Activated naive CD8-positive, alpha-beta T cell (primary cell): ENCODE measurements at regions not wholly inside any gene's neighbourhood (a gene's known extent, or its start where the extent isn't known, plus 50 kb on each side); places are given as distances from the start of the nearest gene placed in this dataset.
A peak's percentile ranks its signal among the peaks of the same experiment; 100 is the strongest.
"Not testable (repeated sequence)": the region's sequence is repeated elsewhere in the genome, so short reads cannot be mapped to it uniquely, and the experiment has no call there.

ENCODE experiments used
- H3K27ac Mint-ChIP-seq: one replicate; pipeline ENCODE4 v1.8.0; 2021; ENCODE audit warnings: mixed read lengths
- H3K27me3 Mint-ChIP-seq: one replicate; pipeline ENCODE4 v1.8.0; 2021; ENCODE audit warnings: mixed read lengths
- H3K36me3 Mint-ChIP-seq: one replicate; pipeline ENCODE4 v1.8.0; 2021; ENCODE audit warnings: mixed read lengths
- H3K4me1 Mint-ChIP-seq: one replicate; pipeline ENCODE4 v1.8.0; 2021; ENCODE audit warnings: low read depth, mixed read lengths
- H3K4me3 Mint-ChIP-seq: one replicate; pipeline ENCODE4 v1.8.0; 2021; ENCODE audit warnings: mild to moderate bottlenecking, mixed read lengths
- H3K9me3 Mint-ChIP-seq: one replicate; pipeline ENCODE4 v1.8.0; 2021; ENCODE audit warnings: low read depth, mixed read lengths

DNA sequence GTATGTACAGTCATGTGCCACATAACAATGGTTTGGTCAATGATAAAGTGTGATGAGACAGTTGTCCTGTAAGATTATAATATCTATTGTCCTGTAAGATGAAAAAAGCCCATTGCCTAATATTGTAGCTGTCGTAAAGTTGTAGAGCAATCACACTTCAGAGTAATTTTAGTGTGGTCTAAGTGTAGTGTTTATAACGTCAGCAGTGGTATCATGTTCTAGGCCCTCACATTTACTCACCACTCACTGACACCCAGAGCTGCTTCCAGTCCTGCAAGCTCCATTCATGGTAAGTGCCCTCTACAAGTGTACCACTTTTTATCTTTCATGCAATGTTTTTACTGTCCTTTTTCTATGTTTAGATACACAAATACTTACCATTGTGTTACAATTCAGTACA lies 259.9 kb upstream of the RAB4A start:
- Mint-ChIP-seq H3K4me3 (no peak overlapping the region), H3K36me3 (no peaks in the 10 kb centered on the region), H3K9me3 (no peaks in the 10 kb centered on the region), H3K4me1 (no peaks in the 10 kb centered on the region), H3K27ac (no peak overlapping the region), H3K27me3 (no peaks in the 10 kb centered on the region)

DNA sequence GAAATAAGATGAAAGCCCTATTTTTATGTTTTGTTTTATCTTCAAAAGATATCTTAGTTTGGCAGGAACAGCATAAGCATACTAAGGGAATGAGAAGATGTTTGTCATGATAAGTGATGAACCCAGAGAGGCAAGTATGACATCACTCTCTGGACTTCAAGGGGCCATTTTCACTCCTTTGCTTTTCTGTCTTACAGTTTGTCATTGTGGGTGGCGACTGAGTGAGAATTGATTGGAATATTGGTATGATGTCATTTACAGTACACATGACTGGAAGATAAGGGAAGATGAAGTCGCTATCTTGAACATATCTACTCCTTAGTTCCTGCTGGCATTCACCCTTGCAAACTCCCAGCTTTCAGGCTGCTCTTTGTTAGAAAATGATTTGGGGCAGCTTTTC lies 258.1 kb upstream of the RAB4A start:
- no peak overlapping the region for H3K27ac Mint-ChIP-seq
- no peaks in the 10 kb centered on the region for H3K27me3 Mint-ChIP-seq
- no peaks in the 10 kb centered on the region for H3K36me3 Mint-ChIP-seq
- no peaks in the 10 kb centered on the region for H3K9me3 Mint-ChIP-seq
- H3K4me3 Mint-ChIP-seq, result no peak overlapping the region
- no peaks in the 10 kb centered on the region for H3K4me1 Mint-ChIP-seq

DNA sequence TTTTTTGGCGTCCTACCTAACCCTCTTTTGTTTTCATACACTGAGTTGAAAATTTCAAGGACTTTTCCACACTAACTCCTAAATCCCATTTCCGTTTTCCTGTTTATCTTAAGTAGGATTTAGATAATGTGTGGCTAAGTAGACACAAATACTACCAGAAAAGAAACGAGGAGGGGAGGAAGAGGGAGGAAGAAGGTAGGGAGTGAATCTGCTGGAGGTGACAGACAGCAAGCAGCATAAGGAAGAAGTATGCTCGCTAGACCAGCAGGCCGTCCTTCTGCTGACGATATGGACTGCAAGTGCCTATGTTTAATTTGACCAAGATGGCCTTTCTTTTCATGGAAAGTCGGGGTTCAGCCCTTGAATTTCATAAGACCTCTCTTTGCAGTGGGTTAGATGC lies 256.9 kb upstream of the RAB4A start:
- no peaks in the 10 kb centered on the region for H3K27me3 Mint-ChIP-seq
- no peaks in the 10 kb centered on the region for H3K4me1 Mint-ChIP-seq
- no peak overlapping the region for H3K27ac Mint-ChIP-seq
- no peaks in the 10 kb centered on the region for H3K36me3 Mint-ChIP-seq
- no peaks in the 10 kb centered on the region for H3K9me3 Mint-ChIP-seq
- H3K4me3 Mint-ChIP-seq, result no peak overlapping the region

DNA sequence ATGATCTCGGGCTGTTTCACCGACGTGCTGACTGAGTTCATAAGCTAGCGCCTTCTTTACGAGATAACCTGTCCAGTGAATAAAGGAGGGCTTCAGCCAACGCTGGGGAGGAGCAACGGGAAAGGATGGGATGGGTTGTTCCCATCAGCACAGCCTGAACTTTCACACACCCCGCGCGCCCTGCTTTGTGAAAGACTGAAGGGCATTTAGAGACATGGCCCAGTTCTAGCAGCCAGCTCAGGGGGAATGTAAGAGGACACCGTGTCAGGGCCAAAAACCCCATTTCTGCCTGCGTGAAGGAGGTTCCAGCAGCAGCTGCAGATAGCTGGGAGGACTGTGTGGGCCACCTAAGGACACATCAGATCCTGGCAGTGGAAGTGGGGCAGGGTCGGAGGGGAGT lies 255.1 kb upstream of the RAB4A start:
- Mint-ChIP-seq H3K9me3 (no peaks in the 10 kb centered on the region), H3K36me3 (no peaks in the 10 kb centered on the region), H3K27me3 (no peaks in the 10 kb centered on the region), H3K27ac (no peak overlapping the region), H3K4me1 (no peaks in the 10 kb centered on the region), H3K4me3 (no peak overlapping the region)

DNA sequence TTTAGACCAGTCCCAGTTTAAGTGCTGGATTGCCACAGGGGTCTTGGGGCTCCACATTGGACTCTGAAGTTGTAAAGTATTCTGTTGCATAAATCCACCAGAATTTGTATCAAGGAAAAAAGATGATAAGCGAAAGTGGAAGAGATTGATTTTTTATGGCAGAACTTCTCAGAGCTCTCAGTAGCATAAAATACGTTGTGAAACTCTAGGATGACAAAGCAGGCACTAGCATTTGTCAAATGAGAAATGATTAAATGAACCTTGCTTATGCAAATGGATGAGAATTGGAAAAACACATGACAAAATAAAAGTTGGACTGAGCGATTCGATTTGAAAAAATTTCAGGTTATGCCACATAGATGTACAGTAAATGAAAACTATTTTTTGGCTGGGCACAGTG lies 253.8 kb upstream of the RAB4A start:
- Mint-ChIP-seq H3K4me1 (no peaks in the 10 kb centered on the region), H3K4me3 (no peak overlapping the region), H3K27me3 (no peaks in the 10 kb centered on the region), H3K27ac (no peak overlapping the region), H3K36me3 (no peaks in the 10 kb centered on the region), H3K9me3 (no peaks in the 10 kb centered on the region)

DNA sequence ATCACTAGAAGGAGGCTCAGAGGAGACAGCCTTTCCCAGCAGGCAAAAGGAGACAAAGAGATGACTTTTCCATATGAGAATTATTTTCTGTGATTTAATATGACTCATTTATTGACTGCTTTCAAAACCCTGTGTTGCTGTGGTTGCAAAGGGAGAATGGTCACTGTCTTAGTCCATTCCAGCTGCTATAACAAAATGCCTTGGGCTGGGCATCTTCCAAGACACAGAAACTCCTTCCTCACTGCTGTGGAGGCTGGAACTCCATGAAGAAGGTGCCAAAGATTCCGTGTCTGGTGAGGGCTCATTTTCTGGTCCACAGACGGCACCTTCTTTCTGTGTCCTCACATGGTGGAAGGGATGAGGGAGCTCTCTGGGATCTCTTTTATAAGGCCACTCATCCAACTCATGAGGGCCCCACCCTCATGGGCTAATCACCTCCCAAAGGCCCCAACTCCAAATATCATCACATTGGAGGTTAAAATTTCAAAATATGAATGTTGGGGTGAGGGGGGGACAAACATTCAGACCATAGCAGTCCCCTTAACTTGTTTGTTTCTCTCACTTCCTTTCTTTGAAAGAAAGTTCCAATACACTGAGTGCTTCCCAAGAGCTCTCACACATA lies 252.1 kb upstream of the RAB4A start:
- no peaks in the 10 kb centered on the region for H3K9me3 Mint-ChIP-seq
- no peaks in the 10 kb centered on the region for H3K36me3 Mint-ChIP-seq
- H3K4me3 Mint-ChIP-seq, result no peak overlapping the region
- H3K4me1 Mint-ChIP-seq, result no peaks in the 10 kb centered on the region
- no peak overlapping the region for H3K27ac Mint-ChIP-seq
- H3K27me3 Mint-ChIP-seq, result no peaks in the 10 kb centered on the region

DNA sequence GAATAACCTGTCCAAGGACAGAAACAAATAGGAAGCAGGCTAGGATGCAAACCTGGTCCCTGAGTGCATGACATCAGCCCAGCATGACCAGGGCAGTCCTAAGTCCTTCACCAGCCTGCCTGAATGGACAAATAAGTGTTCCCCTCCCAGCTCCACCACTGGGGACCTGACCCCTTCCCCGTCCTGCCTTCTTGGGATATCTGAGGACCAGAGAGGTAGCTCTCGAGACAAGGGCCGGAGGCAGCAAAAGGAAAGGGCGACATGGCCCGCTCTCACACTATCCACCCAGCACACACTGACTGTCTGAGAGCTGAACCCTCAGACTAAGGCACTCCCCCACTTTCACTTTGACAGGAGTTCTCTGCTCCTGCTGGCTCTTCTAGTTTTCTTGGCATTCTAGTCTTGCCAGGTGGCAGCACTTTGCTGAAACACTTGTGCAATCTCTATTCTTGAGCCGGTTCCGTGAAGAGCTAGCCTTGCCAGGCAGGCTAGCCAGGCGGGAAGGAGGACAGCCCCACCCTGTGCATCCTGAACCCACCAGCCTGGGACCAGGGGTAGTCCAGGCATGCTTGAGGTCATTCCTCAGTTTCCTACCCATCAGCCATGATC lies 251.1 kb upstream of the RAB4A start:
- Mint-ChIP-seq H3K36me3 (no peaks in the 10 kb centered on the region), H3K27ac (no peak overlapping the region), H3K4me1 (no peaks in the 10 kb centered on the region), H3K4me3 (no peak overlapping the region), H3K9me3 (no peaks in the 10 kb centered on the region), H3K27me3 (no peaks in the 10 kb centered on the region)

DNA sequence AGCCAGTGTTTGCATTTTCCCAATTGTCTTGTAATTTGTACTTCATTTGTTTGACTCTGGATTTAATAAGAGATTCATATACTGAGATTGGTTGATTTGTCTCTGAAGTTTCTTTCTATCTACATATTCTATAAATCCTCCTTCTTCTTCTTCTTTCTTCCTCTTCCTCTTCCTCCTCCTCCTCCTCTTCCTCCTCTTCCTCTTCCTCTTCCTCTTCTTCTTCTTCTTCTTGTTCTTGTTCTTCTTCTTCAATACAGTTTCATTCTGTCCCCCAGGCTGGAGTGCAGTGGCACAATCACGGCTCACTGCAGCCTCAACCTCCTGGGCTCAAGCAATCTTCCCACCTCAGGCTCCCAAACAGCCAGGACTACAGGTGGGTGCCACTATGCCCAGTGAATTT lies 249.9 kb upstream of the RAB4A start:
- H3K9me3 Mint-ChIP-seq, H3K4me3 Mint-ChIP-seq, H3K27me3 Mint-ChIP-seq, H3K27ac Mint-ChIP-seq, H3K36me3 Mint-ChIP-seq, H3K4me1 Mint-ChIP-seq: not testable (repeated sequence)

DNA sequence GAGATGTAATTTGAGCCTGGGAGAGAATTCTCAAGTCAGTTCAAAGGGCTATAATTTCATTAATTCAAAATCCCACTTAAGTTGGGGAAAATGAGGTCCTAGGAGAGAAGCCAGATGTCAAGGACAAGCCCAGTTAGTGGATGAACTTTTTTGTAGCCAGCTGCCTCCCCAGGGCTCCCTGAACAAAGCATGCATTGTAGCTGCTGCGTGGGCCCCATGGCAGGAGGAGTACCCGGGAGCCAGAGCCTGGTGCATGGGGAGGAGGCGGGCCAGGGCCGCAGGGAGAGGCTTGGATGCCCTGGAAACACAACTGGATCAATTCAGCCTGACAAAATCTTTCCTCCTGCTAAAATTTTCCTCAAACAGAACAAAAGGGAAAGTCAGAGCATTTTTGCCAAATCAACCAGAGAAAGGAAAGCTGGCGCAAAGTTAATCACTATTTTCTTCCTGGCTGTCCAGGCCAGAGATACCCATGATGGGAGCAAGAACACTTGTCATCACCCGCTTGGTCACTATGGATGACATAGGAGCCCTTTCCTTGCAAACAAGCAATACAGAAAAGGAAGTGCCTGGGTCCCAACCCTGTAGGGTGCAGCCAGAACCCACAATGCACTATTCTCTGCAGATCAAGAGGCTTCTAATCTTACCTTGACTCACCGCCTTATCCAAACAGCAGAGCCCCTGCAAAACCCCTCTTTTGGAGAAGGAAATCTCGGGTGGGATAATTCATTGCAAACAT lies 248.1 kb upstream of the RAB4A start:
- Mint-ChIP-seq H3K4me3 (no peak overlapping the region), H3K36me3 (no peaks in the 10 kb centered on the region), H3K27ac (no peak overlapping the region), H3K4me1 (peaks cover 9% of the 10 kb centered on the region), H3K27me3 (no peaks in the 10 kb centered on the region), H3K9me3 (no peaks in the 10 kb centered on the region)

DNA sequence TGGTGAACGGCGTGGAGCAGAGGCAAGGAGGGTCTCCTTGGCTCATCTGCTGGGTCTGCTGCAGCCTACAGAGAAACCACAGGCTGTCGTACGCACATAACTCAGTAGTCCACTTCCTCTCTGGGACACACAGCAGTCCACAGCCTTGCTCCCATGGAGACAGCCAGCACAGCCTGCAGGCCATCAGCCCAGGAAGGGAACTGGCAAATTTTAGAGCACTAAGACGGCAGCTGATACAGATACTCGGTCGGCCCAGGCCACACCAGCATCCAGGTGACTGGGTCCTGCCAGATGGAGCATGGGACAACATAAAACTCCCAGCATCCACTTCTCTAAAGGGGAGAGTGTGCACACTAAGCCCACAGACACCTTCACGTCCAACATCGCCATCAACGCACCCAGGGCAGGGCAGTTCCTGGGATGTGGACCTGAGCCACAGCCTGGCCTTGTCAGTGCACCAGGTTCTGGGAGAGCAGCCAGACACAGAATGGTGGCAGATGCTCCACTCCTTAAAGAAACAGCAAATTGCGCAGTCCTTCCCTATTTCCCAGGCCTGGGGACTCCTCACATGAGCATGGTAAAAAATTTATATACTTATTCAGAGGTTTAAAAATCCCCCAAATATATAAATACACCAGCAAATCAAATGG lies 247.1 kb upstream of the RAB4A start:
- Mint-ChIP-seq H3K36me3 (no peaks in the 10 kb centered on the region), H3K4me1 (peaks cover 10% of the 10 kb centered on the region), H3K27me3 (no peaks in the 10 kb centered on the region), H3K4me3 (no peak overlapping the region), H3K9me3 (no peaks in the 10 kb centered on the region), H3K27ac (no peak overlapping the region)

DNA sequence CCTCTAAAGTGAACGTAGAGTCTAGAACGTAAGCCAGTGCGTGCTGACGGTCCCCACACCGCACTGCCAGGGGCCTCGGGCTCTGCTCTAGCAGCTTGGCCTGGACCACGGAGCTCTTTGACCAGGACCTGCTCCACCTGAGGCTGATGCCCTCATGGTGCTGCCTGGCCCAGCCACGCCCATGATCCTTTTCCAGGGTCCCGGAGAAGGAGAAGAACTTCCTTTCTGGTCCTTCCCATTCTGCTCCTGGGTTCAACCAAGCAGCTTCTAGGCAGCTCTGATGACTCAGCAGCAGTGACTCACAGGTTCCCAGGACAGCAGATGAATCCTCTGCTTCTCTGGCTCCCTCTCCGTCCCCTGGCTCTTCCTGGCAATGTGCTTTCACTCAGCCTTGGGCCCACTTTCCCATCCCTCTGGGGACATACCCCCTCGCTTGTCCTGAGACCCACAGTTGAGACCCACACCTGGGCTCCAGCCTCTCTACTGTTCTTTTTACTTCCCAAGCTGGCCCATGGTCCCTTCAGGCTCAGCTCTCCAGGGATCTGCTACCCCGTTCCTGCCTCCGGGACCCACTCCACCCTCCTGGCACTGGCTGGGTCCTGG lies 246.3 kb upstream of the RAB4A start:
- peaks cover 10% of the 10 kb centered on the region for H3K4me1 Mint-ChIP-seq
- no peaks in the 10 kb centered on the region for H3K9me3 Mint-ChIP-seq
- no peaks in the 10 kb centered on the region for H3K27me3 Mint-ChIP-seq
- H3K36me3 Mint-ChIP-seq, result no peaks in the 10 kb centered on the region
- H3K27ac Mint-ChIP-seq, result no peak overlapping the region
- H3K4me3 Mint-ChIP-seq, result no peak overlapping the region

DNA sequence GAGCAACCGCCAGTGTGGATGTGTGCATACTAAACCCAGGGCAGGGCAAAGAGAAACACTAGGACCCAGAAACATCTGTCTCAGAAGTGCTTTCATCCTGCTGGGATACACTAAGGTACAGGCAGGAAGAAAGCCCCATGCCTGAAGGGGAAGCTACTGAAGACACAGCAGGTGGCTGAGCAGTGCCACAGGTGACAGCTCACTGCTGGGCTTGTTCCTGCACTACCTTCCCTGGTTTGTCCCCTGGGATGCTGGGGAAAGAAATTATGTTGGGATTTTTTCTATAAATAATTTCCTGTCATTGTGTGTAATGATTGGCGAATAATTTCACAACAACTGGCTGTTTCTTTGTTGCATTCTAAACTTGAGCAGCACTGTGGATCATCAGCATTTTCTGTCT lies 245.3 kb upstream of the RAB4A start:
- H3K27ac Mint-ChIP-seq, result no peak overlapping the region
- no peak overlapping the region for H3K4me3 Mint-ChIP-seq
- no peaks in the 10 kb centered on the region for H3K9me3 Mint-ChIP-seq
- H3K27me3 Mint-ChIP-seq, result no peaks in the 10 kb centered on the region
- peaks cover 10% of the 10 kb centered on the region for H3K4me1 Mint-ChIP-seq
- no peaks in the 10 kb centered on the region for H3K36me3 Mint-ChIP-seq

DNA sequence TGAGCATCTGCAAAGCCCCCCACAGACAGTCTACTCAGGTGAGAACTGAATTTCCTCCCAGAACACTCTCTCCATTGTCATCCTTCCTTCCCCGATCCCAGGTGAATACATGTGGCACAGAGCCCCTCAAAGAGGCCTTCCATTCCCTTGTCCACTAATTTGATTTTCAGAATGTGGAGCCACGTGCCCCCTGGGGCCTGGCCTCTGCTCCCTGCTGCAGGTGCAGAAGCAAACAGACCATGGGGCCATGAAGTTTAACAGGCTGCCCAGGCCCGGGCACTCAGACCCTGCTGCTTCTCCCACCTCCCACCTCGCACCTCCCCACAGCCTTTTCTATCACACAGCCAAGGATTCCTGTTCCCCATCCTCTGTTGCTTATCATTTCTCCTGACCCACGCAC lies 243.8 kb upstream of the RAB4A start:
- H3K36me3 Mint-ChIP-seq, result no peaks in the 10 kb centered on the region
- peak overlapping the region; percentile 81 for H3K4me3 Mint-ChIP-seq
- peak overlapping the region; percentile 82 for H3K27ac Mint-ChIP-seq
- no peaks in the 10 kb centered on the region for H3K27me3 Mint-ChIP-seq
- H3K4me1 Mint-ChIP-seq, result peaks cover 10% of the 10 kb centered on the region
- no peaks in the 10 kb centered on the region for H3K9me3 Mint-ChIP-seq

DNA sequence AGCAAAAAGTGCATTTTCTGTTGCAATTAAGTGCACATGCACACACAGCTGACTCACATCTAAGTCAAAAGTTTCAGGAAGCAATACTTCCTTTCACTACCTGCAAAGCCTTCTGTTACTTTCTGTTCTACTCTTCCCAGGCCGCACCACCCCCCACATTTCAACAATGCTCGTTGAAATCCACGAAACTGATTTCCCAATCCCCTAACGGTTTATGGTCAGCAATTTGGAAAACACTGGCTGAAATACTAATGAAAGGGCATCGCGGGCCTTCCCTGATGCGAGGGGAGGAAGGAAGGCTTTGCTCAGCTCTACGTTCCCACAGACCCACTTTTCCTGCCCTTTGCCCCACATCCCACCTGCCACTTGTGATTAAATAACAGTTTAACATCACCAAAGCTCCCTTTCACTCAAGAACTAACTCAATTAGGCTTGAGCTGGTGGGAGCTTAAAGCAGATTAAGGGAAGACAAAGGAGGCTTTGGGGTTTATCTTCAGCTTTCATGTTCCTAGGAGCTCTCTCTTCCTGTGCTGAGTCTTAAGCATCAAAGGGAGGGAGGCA lies 243.2 kb upstream of the RAB4A start:
- Mint-ChIP-seq H3K36me3 (no peaks in the 10 kb centered on the region), H3K9me3 (no peaks in the 10 kb centered on the region), H3K27me3 (no peaks in the 10 kb centered on the region), H3K4me3 (peak overlapping the region; percentile 81), H3K27ac (peak overlapping the region; percentile 82), H3K4me1 (peaks cover 10% of the 10 kb centered on the region)

DNA sequence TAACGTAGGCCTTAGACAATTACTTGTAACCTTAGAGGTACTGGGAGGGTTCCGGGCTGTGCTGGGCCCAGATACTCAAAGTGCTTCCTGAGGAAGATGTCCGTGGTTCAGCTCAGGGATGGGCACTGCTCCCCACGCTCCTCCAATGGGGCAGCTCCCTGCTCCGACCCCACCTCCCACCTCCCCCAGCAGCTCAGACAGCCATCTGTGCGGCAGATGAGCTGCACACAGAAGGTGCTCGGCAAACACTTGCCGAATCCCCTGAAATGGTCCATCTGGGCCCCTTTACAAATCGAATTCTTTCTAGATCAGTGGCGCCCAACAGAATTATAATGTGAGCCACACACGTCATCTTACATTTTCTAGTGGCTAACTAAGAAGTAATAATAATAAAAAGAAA lies 242.4 kb upstream of the RAB4A start:
- H3K9me3 Mint-ChIP-seq, result no peaks in the 10 kb centered on the region
- H3K4me1 Mint-ChIP-seq, result peaks cover 15% of the 10 kb centered on the region
- no peaks in the 10 kb centered on the region for H3K36me3 Mint-ChIP-seq
- no peak overlapping the region for H3K4me3 Mint-ChIP-seq
- H3K27me3 Mint-ChIP-seq, result no peaks in the 10 kb centered on the region
- no peak overlapping the region for H3K27ac Mint-ChIP-seq
